ENCODE measurements at regions not wholly inside any gene's neighbourhood (a gene's known extent, or its start where the extent isn't known, plus 50 kb on each side); places are given as distances from the start of the nearest gene placed in this dataset.

GRCh38 chr9:20111173-20111843 is 322.5 kb upstream of the SLC24A2 start:
- TF ChIP-seq POLR2A (IDR thresholded peaks at IDR 0.05) (no peak), CTCF (IDR thresholded peaks at IDR 0.05 in 4 of 5, conservative IDR thresholded peaks at IDR 0.05 in 1 of 5) (no peak)
